HG03025 (cell line): ENCODE measurements at regions not wholly inside any gene's neighbourhood (a gene's known extent, or its start where the extent isn't known, plus 50 kb on each side); places are given as distances from the start of the nearest gene placed in this dataset.
"Not testable (repeated sequence)": the region's sequence is repeated elsewhere in the genome, so short reads cannot be mapped to it uniquely, and the experiment has no call there.

ENCODE experiments used
- ATAC-seq: cut with Tn5 transposase; IDR thresholded peaks from one replicate; pipeline ENCODE4 v1.9.1; 2021; ENCODE audit warnings: mild to moderate bottlenecking, moderate library complexity; ENCODE audit not compliant: unreplicated experiment, low FRiP score

DNA sequence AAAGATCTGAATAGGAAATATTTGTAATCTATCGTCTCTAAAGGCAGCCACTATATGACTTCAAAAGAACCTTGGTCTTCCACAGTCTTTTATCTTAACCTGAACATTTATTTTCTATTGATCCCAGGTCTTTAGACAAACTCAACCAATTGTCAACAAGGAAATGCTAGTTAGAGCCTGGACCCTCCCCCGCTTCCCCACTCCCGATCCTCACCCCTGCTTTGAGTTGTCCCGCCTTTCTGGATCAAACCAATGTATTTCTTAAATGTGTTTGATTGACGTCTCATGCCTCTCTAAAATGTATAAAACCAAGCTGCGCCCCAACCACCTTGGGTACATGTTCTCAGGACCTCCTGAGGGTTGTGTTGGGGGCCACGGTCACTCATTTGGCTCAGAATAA is 506.6 kb downstream of the RPIA start:
- ATAC-seq, result not testable (repeated sequence)

DNA sequence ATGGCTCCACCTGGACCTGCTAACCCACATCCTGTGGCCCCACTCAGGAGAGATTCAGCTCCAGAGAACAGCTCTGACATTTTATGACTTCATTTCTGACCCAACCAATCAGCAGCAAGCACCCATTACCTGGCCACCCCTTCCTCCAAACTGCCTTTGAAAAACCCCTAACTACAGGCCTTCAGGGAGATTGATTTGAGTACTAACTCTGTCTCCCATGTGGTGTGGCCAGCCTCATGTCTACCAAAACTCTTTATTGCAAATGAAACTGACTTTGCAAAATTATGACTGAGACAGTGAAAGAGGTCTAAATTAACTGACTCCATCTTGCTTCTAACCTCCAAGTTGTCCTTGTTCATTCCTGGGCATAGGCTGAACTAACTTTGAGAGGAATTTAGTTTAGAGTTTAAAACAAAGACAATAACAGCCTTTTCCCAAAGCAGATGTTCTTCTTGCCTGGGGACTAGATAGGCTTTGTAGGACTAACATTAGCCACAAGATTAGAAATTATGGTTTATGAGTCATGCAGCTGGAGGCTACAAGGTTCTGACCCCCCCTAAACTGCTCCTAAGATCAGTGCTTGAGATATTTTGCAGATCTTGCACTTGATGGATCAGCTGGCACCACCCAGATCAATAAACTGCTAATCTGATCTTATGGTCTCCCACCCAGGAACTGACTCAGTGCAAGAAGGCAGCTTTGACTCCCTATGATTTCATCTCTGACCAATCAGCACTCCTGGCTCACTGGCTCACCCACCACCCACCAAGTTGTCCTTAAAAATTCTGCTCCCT is 508.2 kb downstream of the RPIA start:
- ATAC-seq, result not testable (repeated sequence)

DNA sequence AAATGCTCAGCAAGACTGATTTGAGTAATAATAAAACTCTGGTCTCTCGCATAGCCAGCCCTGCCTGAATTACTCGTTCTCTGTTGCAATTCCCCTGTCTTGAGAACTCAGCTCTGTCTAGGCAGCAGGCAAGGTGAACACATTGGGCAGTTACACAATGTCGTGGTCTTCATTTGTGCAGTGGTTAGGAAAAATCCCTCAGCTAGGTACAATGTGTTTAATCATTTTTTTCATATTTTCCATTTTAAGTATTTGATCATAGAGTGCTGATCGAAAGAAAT is 508.7 kb downstream of the RPIA start:
- ATAC-seq, result not testable (repeated sequence)

DNA sequence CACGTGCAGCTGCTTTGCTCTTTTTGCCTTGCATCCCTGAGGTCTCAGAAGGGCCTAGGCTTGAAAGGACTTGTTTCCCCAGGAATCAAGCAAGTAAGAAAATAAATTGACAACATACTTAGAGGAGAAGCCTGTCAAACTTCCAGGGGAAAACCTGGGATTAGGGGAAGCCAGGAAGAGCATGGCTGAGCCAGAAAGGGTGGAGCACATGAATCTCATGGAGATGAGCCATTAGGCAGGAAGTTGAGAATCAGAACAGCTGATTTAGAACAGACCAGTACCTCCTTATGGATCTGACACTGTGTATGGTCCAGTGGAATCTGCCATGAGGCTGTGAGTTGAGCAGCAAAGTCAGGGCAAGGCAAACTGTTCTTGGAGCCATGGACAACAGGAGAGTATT is 511.0 kb downstream of the RPIA start:
- not testable (repeated sequence) for ATAC-seq

DNA sequence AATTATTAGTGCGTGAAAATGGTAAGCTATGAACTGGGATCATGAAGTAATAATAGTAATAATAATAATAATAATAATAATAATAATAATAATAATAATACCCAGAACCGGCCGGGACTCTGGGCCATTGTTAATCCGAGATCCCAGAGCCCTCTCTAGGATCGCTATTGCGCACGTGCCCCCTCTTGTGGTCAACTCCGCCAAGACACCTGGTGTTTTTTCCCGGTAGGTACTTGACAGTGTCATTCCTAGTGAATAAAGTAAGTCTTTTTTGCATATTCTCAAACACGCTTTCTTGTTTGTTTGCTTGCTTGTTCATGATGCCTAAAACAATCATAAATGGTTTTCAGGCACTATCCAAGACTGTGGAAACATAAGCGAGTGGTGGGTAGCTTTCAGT is 513.7 kb downstream of the RPIA start:
- not testable (repeated sequence) for ATAC-seq

DNA sequence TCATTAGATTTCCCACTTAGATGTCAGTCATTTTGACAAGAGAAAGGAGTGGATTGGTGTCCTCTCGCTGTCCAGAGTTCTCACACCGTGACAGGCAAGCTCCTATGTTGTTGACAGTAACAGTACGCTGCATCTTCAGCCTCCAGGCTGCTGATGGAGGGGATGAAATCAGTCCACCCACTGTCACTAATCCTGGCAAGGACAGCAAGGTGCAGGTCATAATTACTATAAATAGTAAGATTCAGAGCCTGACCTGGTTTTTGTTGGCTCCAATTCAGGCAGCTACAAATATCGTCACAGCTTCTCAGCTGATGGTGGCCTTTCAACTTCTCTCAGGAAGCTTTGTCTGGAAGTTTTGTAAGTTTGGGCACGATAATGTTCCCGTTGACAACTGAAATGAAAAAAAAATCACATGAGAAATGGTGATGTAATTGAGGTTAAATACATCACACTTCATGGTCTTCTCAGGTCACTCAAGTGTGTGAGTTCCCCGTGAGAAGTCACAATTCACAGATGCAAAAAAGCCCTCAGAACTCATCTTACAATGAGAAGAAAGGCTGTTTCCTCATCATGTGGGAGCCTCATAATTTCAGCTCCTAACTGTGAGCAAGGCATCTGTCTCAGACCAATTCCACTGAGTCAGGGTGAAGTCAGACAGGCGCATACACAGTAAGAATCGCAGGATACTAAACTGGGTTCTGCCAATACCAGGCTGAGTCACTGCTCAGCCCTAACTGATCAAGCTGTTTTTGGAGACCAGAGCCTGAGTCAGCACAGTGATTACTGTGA is 516.9 kb downstream of the RPIA start:
- ATAC-seq, result not testable (repeated sequence)

DNA sequence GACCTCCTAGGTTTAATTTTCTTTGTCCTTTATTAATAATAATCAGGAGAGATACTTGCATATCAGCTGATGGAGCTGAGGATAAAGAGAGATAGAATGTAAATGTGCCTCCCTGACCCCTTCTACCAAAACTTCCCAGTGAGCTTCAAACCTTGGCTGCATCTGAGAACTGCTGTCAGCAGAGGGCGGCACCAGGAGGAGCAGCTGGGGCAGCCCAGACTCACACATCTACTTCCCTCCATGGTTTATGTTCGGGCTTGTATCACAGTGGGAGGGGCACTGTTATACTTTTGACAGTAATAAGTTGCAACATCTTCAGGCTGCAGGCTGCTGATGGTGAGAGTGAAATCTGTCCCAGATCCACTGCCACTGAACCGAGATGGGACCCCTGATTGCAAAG is 521.7 kb downstream of the RPIA start:
- not testable (repeated sequence) for ATAC-seq

DNA sequence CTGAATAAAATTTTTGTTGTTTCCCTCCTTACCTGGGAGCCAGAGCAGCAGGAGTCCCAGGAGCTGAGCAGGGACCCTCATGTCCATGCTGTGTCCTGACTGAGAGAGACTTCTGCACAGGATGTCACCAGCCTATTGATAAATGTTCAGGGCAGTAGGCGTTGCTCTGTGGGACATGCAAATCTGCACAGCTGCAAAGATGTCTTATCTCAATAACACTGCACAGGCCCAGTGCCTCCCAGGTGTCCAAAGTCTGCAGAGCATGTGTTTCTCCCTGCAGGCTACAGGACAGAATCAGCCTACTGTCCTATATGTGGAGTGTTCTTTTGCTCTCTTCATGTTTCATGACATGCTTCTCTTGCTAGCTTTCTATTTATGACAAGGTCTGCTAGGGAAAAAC is 522.3 kb downstream of the RPIA start:
- not testable (repeated sequence) for ATAC-seq

DNA sequence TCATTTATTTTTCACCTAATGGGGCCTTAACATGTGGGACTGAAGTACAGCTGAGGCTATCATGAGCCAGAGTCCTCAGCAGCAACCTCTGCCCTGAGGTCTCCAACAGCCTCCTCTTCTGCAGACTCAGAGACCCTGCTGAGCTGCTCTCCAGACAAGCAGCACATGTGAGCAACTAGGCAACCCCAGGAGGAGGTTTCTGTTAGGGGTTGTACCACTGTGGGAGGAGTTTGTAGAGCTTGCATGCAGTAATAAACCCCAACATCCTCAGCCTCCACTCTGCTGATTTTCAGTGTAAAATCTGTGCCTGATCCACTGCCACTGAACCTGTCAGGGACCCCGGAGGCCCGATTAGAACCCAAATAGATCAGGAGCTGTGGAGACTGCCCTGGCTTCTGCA is 530.0 kb downstream of the RPIA start:
- ATAC-seq, result not testable (repeated sequence)

DNA sequence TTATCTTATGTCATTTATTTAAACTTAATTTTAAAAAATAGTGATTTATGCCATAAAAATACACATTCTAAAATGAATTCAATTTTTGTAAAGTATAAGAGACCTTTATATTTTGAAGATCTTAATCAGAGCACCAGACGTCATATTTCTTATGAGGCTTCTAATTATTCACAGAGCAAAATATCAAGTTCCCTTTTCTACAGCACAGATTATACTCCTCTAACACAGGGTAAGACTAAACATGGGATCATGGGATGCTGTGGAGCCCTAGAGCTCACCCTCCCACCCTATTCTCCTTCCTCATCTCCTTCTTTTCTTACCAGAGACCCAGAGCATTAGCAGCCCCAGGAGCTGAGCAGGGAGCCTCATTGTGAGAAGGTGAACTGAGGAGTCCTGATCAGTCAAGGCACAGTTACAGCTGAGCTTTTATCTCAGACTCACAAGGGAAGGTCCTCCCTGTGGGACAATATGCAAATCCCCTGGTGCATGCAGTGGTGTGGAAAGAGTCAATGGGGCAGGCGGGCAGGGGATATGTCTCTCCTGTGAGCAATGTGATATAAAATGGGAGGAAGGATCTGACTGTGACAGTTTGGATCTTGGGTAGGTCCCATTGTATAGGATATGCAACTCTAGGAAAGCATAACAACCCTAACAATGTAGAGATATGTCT is 530.7 kb downstream of the RPIA start:
- not testable (repeated sequence) for ATAC-seq

DNA sequence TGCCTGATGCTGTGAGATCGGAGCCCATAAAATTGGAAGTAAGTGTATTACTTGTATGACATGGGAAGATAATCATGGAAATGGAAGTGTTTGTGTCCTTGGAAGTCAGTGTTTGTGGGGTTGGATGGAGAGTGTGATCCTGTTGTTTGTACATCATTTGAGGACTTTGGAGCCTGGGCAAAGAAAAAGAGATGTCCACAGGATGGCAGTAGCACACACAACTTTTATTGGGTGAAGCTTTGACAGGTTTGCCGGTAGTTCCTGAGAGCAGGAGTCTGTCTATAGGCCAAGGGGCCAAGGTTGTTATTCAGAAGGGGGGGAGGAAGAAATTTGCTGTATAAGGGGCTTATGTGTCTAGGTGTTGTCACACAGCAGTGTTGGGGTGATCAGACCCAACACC is 533.3 kb downstream of the RPIA start:
- not testable (repeated sequence) for ATAC-seq

DNA sequence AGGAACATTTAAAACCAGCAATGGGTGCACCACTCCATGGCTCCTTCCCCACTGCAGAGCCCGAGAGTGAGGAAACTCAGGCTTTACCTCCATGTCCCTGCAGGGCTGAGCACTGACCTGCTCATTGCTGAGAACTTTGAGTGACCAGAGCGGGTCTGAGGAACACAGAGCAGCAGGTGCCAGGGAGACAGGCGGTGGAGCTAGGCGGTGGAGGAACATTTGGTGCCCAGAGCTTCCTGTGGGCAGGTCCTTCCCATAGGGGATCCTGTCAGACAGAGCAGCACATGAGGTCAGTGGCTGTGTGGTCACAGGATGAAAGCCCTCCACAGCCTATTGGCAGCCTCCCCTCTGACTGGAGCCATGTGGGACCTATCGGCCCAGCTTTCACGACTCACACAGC is 538.5 kb downstream of the RPIA start:
- not testable (repeated sequence) for ATAC-seq

DNA sequence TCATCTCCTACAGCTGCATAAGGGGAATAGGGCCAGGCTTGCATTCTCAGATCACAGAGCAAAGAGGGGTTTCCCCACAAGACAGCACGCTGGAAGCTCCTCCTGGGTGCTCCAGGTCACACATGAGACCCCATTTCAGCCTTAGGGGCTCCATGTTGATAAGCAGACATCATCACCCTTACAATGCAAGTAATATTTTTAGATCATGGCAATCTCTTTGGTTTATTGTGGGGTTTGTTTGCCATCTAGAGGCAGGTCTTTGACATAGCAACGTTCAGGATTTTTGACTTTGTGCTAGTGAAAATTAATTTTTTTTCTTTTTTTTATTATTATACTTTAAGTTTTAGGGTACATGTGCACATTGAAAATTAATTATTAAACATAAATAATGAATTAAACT is 539.8 kb downstream of the RPIA start:
- ATAC-seq, result not testable (repeated sequence)

DNA sequence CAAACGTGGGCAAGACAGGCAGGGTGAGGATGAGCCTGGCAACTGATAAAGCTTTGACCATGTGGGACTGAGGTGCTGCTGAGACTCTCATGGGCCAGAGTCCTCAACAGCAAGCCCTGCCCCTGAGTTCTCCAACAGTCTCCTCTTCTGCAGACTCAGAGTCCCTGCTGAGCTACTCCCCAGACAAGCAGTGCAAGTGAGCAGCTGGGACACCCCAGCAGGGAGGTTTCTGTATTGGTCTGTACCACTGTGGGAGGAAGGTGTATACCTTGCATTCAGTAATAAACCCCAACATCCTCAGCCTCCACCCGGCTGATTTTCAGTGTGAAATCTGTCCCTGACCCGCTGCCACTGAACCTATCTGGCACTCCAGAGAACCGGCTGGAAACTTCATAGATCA is 542.5 kb downstream of the RPIA start:
- ATAC-seq, result not testable (repeated sequence)

DNA sequence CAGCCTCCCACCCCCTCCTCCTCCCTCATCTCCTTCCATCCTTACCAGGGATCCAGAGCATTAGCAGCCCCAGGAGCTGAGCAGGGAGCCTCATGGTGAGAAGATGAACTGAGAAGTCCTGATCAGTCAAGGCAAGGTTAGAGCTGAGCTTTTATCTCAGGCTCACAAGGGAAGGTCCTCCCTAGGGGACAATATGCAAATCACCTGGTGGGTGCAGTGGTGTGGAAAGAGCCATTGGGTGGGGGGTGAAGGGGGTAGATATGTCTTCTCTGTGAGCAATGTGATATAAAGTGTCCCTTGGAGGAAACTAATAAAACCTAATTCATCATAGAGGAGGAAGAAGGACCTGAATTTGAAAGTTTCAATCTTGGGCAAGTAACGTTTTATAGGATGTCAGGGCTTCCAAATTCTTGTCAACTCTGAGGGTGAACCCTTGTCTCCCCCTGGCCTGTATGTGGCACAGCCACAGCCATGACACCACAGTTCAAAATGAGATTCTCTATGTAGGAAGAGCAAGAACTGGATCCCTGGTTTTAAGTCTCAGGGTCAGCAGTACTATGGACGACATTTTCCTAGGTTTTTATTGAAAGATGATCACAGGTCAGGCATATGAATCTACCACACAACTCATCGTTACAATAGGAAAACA is 543.5 kb downstream of the RPIA start:
- ATAC-seq, result not testable (repeated sequence)

DNA sequence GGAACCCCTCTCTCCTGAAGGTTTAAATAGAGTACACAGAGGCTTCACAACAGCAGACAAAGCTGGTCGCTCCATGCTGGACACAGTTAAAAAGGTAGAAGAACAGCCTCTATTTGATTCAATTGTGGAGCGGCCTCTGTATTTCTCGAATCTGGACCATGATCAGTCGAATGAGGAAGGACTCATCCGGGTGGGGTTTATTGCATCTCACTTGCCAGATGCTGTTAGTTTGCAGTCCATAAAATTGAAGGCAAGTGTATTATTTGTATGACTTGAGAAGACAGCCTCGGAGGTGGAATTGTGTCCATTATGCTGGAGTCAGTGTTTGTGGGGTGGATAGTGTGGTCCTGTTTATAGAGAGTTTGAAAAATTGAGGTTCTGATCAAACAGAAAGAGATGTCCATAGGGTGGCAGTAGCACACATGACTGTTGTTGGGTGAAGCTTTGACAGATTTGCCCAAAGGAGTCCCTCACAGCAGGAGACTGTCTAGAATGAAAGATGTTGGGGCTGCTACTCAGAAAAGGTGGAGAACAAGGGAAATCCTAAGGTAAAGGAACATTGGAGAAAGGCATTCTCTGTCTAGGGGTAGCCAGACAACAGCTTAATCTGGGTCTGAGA is 545.5 kb downstream of the RPIA start:
- not testable (repeated sequence) for ATAC-seq

DNA sequence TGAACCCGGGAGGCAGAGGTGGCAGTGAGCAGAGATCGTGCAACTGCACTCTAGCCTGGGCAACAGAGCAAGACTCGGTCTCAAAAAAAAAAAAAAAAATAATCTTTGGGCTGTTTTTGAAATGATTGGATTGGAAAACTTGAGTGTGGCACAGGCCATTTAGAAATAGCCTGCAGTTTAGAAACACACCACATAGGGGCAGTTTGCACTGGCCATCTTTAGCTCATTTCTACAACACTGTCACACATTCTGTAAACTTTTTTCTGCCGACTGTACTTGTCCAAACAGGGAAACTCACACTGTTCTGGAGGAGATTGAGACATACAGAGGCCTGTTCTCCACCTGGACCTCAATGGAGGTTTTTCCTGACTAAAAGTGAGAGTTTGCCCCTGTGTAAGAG is 546.3 kb downstream of the RPIA start:
- ATAC-seq, result not testable (repeated sequence)

DNA sequence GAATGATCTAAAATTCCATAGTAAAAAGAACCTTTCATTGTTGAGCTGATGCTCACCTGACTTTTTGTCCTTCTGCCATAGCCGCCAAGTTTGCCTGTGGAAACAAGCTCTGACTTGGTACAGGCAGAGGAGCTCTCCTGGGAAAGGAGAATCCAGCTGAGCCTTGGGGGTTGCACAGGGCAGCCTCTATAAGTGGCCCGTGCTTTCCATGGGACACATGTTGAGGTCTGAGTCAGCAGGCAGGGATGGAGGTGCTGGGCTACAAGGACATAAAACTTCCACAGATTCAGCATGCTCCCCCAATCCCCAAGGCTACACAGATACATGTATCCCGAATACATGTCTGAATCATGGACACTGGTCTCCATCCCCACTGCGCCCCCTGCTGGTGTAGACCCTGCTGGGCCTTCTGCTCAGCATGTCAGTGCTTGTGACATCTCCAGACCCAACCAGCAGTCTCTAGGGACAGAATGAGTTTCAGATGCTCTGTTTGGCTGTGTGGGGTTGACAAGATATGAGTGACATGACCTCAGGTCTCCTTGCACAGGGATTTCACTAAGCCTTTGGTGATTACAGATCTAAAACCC is 551.7 kb downstream of the RPIA start:
- peak; percentile 84 for ATAC-seq

DNA sequence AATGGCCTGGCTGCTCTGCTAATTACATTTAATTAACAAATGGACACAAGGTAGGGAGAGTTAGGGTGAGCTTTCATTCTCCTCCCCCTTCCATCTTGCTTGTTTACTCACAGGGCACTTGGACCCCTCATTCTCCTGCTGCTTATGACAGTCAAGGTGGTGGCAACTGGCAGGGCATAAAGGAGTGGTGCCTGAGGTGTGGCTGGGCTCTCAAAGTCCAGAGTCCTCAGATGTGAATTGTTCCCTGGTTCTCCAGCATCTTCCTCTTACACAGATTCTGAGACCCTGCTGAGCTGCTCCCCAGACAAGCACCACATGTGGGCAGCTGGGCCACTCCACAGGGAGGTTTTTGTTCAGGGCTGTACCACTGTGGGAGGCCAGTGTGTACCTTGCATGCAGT is 552.9 kb downstream of the RPIA start:
- ATAC-seq, result not testable (repeated sequence)

DNA sequence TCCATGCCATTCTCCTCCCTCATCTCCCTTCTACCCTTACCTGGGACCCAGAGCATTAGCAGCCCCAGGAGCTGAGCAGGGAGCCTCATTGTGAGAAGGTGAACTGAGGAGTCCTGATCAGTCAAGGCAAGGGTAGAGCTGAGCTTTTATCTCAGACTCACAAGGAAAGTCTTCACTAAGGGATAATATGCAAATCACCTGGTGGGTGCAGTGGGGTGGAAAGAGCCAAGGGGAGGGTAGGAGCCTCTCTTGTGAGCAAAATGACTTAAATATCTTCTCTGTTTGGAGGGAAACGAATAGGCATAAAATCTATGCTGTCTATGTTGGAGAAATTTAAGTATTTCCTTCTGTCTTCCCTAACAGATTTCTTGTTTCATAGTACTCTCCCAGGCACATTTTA is 554.0 kb downstream of the RPIA start:
- ATAC-seq, result not testable (repeated sequence)
